ENCODE measurements at regions not wholly inside any gene's neighbourhood (a gene's known extent, or its start where the extent isn't known, plus 50 kb on each side); places are given as distances from the start of the nearest gene placed in this dataset.

DNA sequence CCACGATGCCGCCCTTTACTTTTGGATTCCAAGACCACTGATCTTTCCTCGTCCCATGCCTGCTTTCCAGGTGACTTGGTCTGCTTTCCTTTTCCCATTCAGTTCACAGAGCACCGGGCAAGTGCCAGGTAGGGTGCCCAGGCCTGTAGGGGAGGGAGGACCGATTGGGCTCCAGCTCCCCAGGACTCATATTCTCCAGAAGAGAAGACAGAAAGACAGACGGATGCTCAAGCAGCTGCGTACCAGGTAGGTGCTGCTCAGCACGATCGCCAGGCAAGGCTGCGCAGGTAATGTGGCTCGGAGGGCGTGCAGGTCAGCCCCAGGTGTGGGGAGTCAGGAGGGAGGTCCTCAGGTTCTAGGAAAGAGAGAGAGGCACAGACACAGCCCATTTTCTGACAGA is 67.5 kb upstream of the ZNF423 start:
- Histone ChIP-seq H3K27ac (no peak overlapping the region), H3K9me3 (no peaks in the 10 kb centered on the region), H3K4me3 (no peak overlapping the region), H3K27me3 (ENCODE audit: insufficient read depth in 3 of 3, low read length in 2 of 3) (no peaks in the 10 kb centered on the region), H3K4me1 (no peaks in the 10 kb centered on the region), H3K36me3 (ENCODE audit: insufficient read depth in 1 of 2, low read depth in 1 of 2) (no peaks in the 10 kb centered on the region)
- ATAC-seq (no peak), DNase-seq (no peak)
- intact Hi-C loops (cut with DNase I): loop anchor here (5.0 to 10.0 kb wide), 3 partner anchors 319 to 516 kb away; no protein-coding TSS in a partner anchor
- TF ChIP-seq, protein P1, sequence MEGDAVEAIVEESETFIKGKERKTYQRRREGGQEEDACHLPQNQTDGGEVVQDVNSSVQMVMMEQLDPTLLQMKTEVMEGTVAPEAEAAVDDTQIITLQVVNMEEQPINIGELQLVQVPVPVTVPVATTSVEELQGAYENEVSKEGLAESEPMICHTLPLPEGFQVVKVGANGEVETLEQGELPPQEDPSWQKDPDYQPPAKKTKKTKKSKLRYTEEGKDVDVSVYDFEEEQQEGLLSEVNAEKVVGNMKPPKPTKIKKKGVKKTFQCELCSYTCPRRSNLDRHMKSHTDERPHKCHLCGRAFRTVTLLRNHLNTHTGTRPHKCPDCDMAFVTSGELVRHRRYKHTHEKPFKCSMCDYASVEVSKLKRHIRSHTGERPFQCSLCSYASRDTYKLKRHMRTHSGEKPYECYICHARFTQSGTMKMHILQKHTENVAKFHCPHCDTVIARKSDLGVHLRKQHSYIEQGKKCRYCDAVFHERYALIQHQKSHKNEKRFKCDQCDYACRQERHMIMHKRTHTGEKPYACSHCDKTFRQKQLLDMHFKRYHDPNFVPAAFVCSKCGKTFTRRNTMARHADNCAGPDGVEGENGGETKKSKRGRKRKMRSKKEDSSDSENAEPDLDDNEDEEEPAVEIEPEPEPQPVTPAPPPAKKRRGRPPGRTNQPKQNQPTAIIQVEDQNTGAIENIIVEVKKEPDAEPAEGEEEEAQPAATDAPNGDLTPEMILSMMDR (IDR thresholded peaks at IDR 0.05): no peak
- WGBS, 3 donors: 91 to 96% (median 95%) methylated on average over 12 of the region's 12 CpGs

DNA sequence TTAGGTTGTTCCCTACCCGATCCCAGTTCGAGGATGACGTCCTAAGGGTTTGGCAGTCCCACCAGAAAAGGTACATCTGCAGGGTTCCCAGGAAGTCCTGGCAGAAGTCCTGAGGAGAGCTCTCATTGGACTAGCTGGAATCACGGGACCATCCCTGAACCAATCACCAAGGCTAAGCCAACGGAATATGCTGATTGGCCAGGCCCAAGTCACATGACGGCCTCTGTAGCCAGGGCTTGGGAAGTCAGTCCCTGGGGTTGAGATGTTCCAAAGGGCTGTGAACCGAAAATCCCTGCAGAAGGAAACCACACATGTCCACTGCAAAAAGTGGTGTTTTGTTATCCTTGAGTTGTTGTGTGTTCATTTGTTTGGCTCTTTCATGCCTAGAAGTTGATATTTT is 68.2 kb upstream of the ZNF423 start:
- no peaks in the 10 kb centered on the region for H3K4me1 ChIP-seq
- no peaks in the 10 kb centered on the region for H3K27me3 ChIP-seq (ENCODE audit: insufficient read depth in 3 of 3, low read length in 2 of 3)
- WGBS, 3 donors: 86 to 91% (median 88%) methylated on average over 7 of the region's 7 CpGs
- H3K9me3 ChIP-seq: no peaks in the 10 kb centered on the region
- no peak for ATAC-seq
- H3K4me3 ChIP-seq: no peak overlapping the region
- no peak for DNase-seq
- H3K36me3 ChIP-seq (ENCODE audit: insufficient read depth in 1 of 2, low read depth in 1 of 2): no peaks in the 10 kb centered on the region
- no peak overlapping the region for H3K27ac ChIP-seq
- intact Hi-C loops (cut with DNase I): loop anchor here (5.0 to 10.0 kb wide), 3 partner anchors 319 to 517 kb away; no protein-coding TSS in a partner anchor
- TF ChIP-seq, protein P1 (IDR thresholded peaks at IDR 0.05): no peak

DNA sequence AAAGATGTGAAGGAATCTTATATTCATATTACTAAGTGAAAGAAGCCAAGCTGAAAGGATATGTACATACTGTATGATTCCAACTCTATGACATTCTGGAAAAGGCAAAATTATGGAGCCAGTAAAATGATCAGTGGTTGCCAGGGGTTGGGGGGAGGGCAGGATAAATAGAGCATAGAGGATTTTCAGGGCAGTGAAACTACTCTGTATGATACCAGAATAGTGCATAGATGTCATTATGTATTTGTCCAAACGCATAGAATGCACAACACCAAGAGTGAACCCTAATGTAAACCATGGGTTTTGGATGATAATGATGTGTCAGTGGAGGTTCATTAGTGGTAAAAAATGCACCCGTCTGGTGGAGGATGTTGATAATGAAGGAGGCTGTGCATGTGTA is 71.0 kb upstream of the ZNF423 start:
- DNase-seq (no peak), ATAC-seq (no peak)
- H3K9me3 ChIP-seq: no peaks in the 10 kb centered on the region
- H3K4me1 ChIP-seq: no peaks in the 10 kb centered on the region
- 81 to 91% (median 89%) methylated on average over 2 of the region's 2 CpGs for WGBS, 3 donors
- H3K4me3 ChIP-seq: no peak overlapping the region
- TF ChIP-seq, protein P1 (IDR thresholded peaks at IDR 0.05): no peak
- no peak overlapping the region for H3K27ac ChIP-seq
- H3K27me3 ChIP-seq (ENCODE audit: insufficient read depth in 3 of 3, low read length in 2 of 3): peaks cover 0 to 3% (median 0%) of the 10 kb centered on the region in 3 donors
- intact Hi-C loops (cut with DNase I): loop anchor here in 1 of 2 donors (10.0 kb wide), 1 partner anchor 322 kb away; no protein-coding TSS in a partner anchor
- H3K36me3 ChIP-seq (ENCODE audit: insufficient read depth in 1 of 2, low read depth in 1 of 2): no peaks in the 10 kb centered on the region

DNA sequence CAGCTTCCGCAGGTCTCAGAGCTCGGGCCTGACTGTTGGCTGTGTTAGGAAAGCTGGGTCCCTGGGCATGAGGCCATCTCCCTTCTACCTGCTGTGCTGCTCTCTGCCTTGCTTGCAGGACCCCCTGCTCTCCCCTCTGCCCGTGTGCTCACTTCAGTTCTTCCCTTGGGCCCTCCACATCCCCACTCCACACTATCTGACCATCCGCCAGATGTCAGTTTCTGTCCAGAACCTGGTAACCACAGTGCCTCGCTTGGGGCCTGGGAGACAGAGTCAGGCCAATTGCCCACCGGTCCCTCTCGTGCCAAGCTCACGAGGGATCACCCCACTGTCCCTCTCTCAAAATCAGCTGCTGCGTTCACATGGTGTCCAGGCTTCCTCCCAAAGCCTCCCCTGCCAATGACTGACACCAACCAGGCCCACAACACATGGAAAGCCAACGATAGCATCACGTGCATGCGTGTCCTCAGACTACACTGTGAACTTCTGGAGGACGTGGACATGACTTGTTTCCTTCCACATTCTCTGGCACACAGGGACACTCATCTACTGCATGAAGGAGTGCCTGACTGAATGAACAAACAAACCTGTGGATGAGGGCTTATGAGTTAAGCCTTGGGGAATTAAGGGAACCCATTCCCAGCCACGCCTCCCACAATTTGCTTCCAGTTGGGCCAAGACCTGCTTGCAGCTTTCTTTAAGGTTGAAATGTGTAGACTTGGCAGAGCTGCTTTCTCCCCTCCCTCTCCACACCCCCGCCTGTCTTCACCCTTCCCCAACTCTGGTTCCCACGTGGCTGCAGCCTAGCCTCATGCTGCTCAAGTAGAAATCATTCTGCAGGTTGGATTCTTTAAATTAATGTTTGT is 72.5 kb upstream of the ZNF423 start:
- TF ChIP-seq, protein P1 (IDR thresholded peaks at IDR 0.05): no peak
- no peak overlapping the region for H3K27ac ChIP-seq
- 43 to 53% (median 47%) methylated on average over 16 of the region's 16 CpGs for WGBS, 3 donors
- no peak overlapping the region for H3K4me3 ChIP-seq
- H3K9me3 ChIP-seq: no peaks in the 10 kb centered on the region
- H3K27me3 ChIP-seq (ENCODE audit: insufficient read depth in 3 of 3, low read length in 2 of 3): peaks cover 0 to 3% (median 0%) of the 10 kb centered on the region in 3 donors
- intact Hi-C loops (cut with DNase I): loop anchor here in 1 of 2 donors (10.0 kb wide), 1 partner anchor 324 kb away; no protein-coding TSS in a partner anchor
- peak; percentile 28 to 61 (median 48) for ATAC-seq
- DNase-seq: no peak
- H3K4me1 ChIP-seq: no peaks in the 10 kb centered on the region
- H3K36me3 ChIP-seq (ENCODE audit: insufficient read depth in 1 of 2, low read depth in 1 of 2): no peaks in the 10 kb centered on the region

Data from psoas muscle (tissue), 7 donors.